Dedifferentiated amniotic fluid mesenchymal stem cell (primary cell): ENCODE measurements at regions not wholly inside any gene's neighbourhood (a gene's known extent, or its start where the extent isn't known, plus 50 kb on each side); places are given as distances from the start of the nearest gene placed in this dataset.
A peak's percentile ranks its signal among the peaks of the same experiment; 100 is the strongest.

Experiments
- DNase-seq: peaks from one replicate; pipeline ENCODE4 v3.0.0-alpha.2; 2016; ENCODE audit errors: extremely low spot score

- no peak for DNase-seq
Observed at GRCh38 chr7:68280931-68281330, 1284.3 kb downstream of the TYW1 start.

- no peak for DNase-seq
Observed at GRCh38 chr7:68288144-68288593, 1291.5 kb downstream of the TYW1 start.

- no peak for DNase-seq
Observed at GRCh38 chr7:68291710-68292109, 1295.1 kb downstream of the TYW1 start.

GRCh38 chr7:68295386-68295785, 1298.8 kb downstream of the TYW1 start:
- DNase-seq, result no peak

GRCh38 chr7:68304536-68304935, 1293.7 kb upstream of the AUTS2 start:
- no peak for DNase-seq

GRCh38 chr7:68306692-68307107, 1291.6 kb upstream of the AUTS2 start:
- DNase-seq, result no peak

GRCh38 chr7:68309271-68309670, 1289.0 kb upstream of the AUTS2 start:
- no peak for DNase-seq

GRCh38 chr7:68309806-68310205, 1288.5 kb upstream of the AUTS2 start:
- DNase-seq, result no peak

- DNase-seq, result no peak
Observed at GRCh38 chr7:68311958-68312357, 1286.3 kb upstream of the AUTS2 start.

- no peak for DNase-seq
Observed at GRCh38 chr7:68313806-68314205, 1284.5 kb upstream of the AUTS2 start.

GRCh38 chr7:68314208-68314607, 1284.1 kb upstream of the AUTS2 start:
- no peak for DNase-seq

GRCh38 chr7:68317476-68317875, 1280.8 kb upstream of the AUTS2 start:
- no peak for DNase-seq

- no peak for DNase-seq
Observed at GRCh38 chr7:68319061-68319460, 1279.2 kb upstream of the AUTS2 start.

GRCh38 chr7:68321076-68321639, 1277.1 kb upstream of the AUTS2 start:
- DNase-seq, result peak; percentile 15

GRCh38 chr7:68321776-68322496, 1276.3 kb upstream of the AUTS2 start:
- DNase-seq, result no peak

GRCh38 chr7:68324621-68325020, 1273.7 kb upstream of the AUTS2 start:
- DNase-seq, result no peak

- DNase-seq, result no peak
Observed at GRCh38 chr7:68334216-68334615, 1264.1 kb upstream of the AUTS2 start.

- DNase-seq, result no peak
Observed at GRCh38 chr7:68334636-68335272, 1263.5 kb upstream of the AUTS2 start.

- no peak for DNase-seq
Observed at GRCh38 chr7:68336594-68336993, 1261.7 kb upstream of the AUTS2 start.

- DNase-seq, result no peak
Observed at GRCh38 chr7:68348401-68348800, 1249.9 kb upstream of the AUTS2 start.

- no peak for DNase-seq
Observed at GRCh38 chr7:68362745-68363518, 1235.3 kb upstream of the AUTS2 start.

- DNase-seq, result no peak
Observed at GRCh38 chr7:68364886-68365625, 1233.2 kb upstream of the AUTS2 start.
